ENCODE measurements at regions not wholly inside any gene's neighbourhood (a gene's known extent, or its start where the extent isn't known, plus 50 kb on each side); places are given as distances from the start of the nearest gene placed in this dataset.

GRCh38 chr10:70966646-70967553, 78.5 kb upstream of the PCBD1 start:
- DNase-seq (ENCODE audit: low spot score): no peak

GRCh38 chr10:70967591-70968587, 79.5 kb upstream of the PCBD1 start:
- peak; percentile 28 for DNase-seq (ENCODE audit: low spot score)

- DNase-seq (ENCODE audit: low spot score): no peak
Measured at GRCh38 chr10:70969188-70969587, 80.8 kb upstream of the PCBD1 start.

GRCh38 chr10:70970830-70971229, 82.5 kb upstream of the PCBD1 start:
- DNase-seq (ENCODE audit: low spot score): no peak

GRCh38 chr10:70973275-70973674, 84.9 kb upstream of the PCBD1 start:
- no peak for DNase-seq (ENCODE audit: low spot score)

GRCh38 chr10:70974351-70974901, 86.1 kb upstream of the PCBD1 start:
- DNase-seq (ENCODE audit: low spot score): peak; percentile 61

- no peak for DNase-seq (ENCODE audit: low spot score)
Measured at GRCh38 chr10:70974920-70975319, 86.6 kb upstream of the PCBD1 start.

GRCh38 chr10:70976063-70976695, 87.8 kb upstream of the PCBD1 start:
- no peak for DNase-seq (ENCODE audit: low spot score)

- no peak for DNase-seq (ENCODE audit: low spot score)
Measured at GRCh38 chr10:70977625-70978024, 89.3 kb upstream of the PCBD1 start.

GRCh38 chr10:70978181-70978580, 89.8 kb upstream of the PCBD1 start:
- no peak for DNase-seq (ENCODE audit: low spot score)

GRCh38 chr10:70978816-70979480, 90.6 kb upstream of the PCBD1 start:
- DNase-seq (ENCODE audit: low spot score): no peak

GRCh38 chr10:70980687-70981086, 92.3 kb upstream of the PCBD1 start:
- DNase-seq (ENCODE audit: low spot score): no peak

- DNase-seq (ENCODE audit: low spot score): no peak
Measured at GRCh38 chr10:70981171-70981836, 92.9 kb upstream of the PCBD1 start.

GRCh38 chr10:70981936-70982335, 93.6 kb upstream of the PCBD1 start:
- no peak for DNase-seq (ENCODE audit: low spot score)

- no peak for DNase-seq (ENCODE audit: low spot score)
Measured at GRCh38 chr10:70982443-70982842, 94.1 kb upstream of the PCBD1 start.

- no peak for DNase-seq (ENCODE audit: low spot score)
Measured at GRCh38 chr10:70984986-70985722, 96.8 kb upstream of the PCBD1 start.

GRCh38 chr10:70985824-70986622, 97.7 kb upstream of the PCBD1 start:
- peak; percentile 53 for DNase-seq (ENCODE audit: low spot score)

GRCh38 chr10:70986623-70986950, 98.2 kb upstream of the PCBD1 start:
- no peak for DNase-seq (ENCODE audit: low spot score)

- no peak for DNase-seq (ENCODE audit: low spot score)
Measured at GRCh38 chr10:70987396-70988130, 99.2 kb upstream of the PCBD1 start.
